GM10266 (cell line): ENCODE measurements at regions not wholly inside any gene's neighbourhood (a gene's known extent, or its start where the extent isn't known, plus 50 kb on each side); places are given as distances from the start of the nearest gene placed in this dataset.

Experiments
- DNase-seq: peaks from one replicate; pipeline ENCODE4 v3.0.0; 2012; ENCODE audit errors: extremely low spot score
- CTCF ChIP-seq: IDR thresholded peaks from 2 replicates; pipeline ENCODE4 v1.5.1; 2012; ENCODE audit warnings: mild to moderate bottlenecking, low read depth; ENCODE audit not compliant: control insufficient read depth, insufficient read depth; ENCODE audit errors: missing control alignments

GRCh38 chr20:57884956-57885355 lies 175.1 kb upstream of the PMEPA1 start:
- no peak for DNase-seq
- no peak for TF ChIP-seq CTCF

GRCh38 chr20:57883761-57884160 lies 173.9 kb upstream of the PMEPA1 start:
- DNase-seq = no peak
- no peak for TF ChIP-seq CTCF

- TF ChIP-seq CTCF = no peak
- no peak for DNase-seq
These were observed 173.4 kb upstream of the PMEPA1 start for GRCh38 chr20:57883224-57883623.

GRCh38 chr20:57882451-57883161 lies 172.8 kb upstream of the PMEPA1 start:
- DNase-seq = no peak
- TF ChIP-seq CTCF = no peak

- no peak for DNase-seq
- TF ChIP-seq CTCF = no peak
These were observed 171.9 kb upstream of the PMEPA1 start for GRCh38 chr20:57881466-57882385.

GRCh38 chr20:57880571-57880892 lies 170.7 kb upstream of the PMEPA1 start:
- no peak for TF ChIP-seq CTCF
- DNase-seq = no peak
